Karpas-422 (cell line): ENCODE measurements at regions not wholly inside any gene's neighbourhood (a gene's known extent, or its start where the extent isn't known, plus 50 kb on each side); places are given as distances from the start of the nearest gene placed in this dataset.
A peak's percentile ranks its signal among the peaks of the same experiment; 100 is the strongest.
"Not testable (repeated sequence)": the region's sequence is repeated elsewhere in the genome, so short reads cannot be mapped to it uniquely, and the experiment has no call there.

Experiments used
- DNase-seq: peaks from one replicate; pipeline ENCODE4 v3.0.0-alpha.2; 2015
- H2AFZ ChIP-seq: fragments of 200-600 bp; sonication (generic); 2 replicates; pipeline ENCODE4 v1.6.1; 2014; ENCODE audit warnings: antibody characterized with exemption, low read length, mixed read lengths
- H3K27ac ChIP-seq: fragments of 200-600 bp; sonication (generic); 2 replicates; pipeline ENCODE4 v1.5.1; 2014; ENCODE audit warnings: mild to moderate bottlenecking, low read length, moderate library complexity
- H3K27me3 ChIP-seq: fragments of 200-600 bp; sonication (generic); 2 replicates; pipeline ENCODE4 v1.6.1; 2014; ENCODE audit warnings: low read length, mixed read lengths
- H3K36me3 ChIP-seq: fragments of 200-600 bp; sonication (generic); 2 replicates; pipeline ENCODE4 v1.6.1; 2014; ENCODE audit warnings: low read length, mixed read lengths; ENCODE audit not compliant: insufficient read depth
- H3K4me1 ChIP-seq: fragments of 200-600 bp; sonication (generic); 2 replicates; pipeline ENCODE4 v1.6.1; 2014; ENCODE audit warnings: mild to moderate bottlenecking, low read length, mixed read lengths
- H3K4me2 ChIP-seq: fragments of 200-600 bp; sonication (generic); 2 replicates; pipeline ENCODE4 v1.6.1; 2014; ENCODE audit warnings: low read length, low read depth, mild to moderate bottlenecking; ENCODE audit not compliant: poor library complexity, severe bottlenecking
- H3K4me3 ChIP-seq: fragments of 200-600 bp; sonication (generic); 2 replicates; pipeline ENCODE4 v1.5.1; 2014; ENCODE audit warnings: mild to moderate bottlenecking, antibody characterized with exemption, low read length, mixed read lengths
- H3K79me2 ChIP-seq: fragments of 200-600 bp; sonication (generic); 2 replicates; pipeline ENCODE4 v1.6.1; 2014; ENCODE audit warnings: mild to moderate bottlenecking, low read length, mixed read lengths
- H3K9ac ChIP-seq: fragments of 200-600 bp; sonication (generic); 2 replicates; pipeline ENCODE4 v1.6.0; 2014; ENCODE audit warnings: low read length
- H3K9me2 ChIP-seq: fragments of 200-600 bp; sonication (generic), shearing (Covaris generic); replicated peaks from 2 replicates; pipeline ENCODE4 v1.6.0; 2014; ENCODE audit warnings: mild to moderate bottlenecking, low read length, moderate library complexity; ENCODE audit not compliant: insufficient read depth
- H3K9me3 ChIP-seq: fragments of 300-700, 200-600 bp; sonication (generic); 2 replicates; pipeline ENCODE4 v1.6.1; 2014; ENCODE audit warnings: low read length, mixed read lengths
- H4K20me1 ChIP-seq: fragments of 200-600 bp; sonication (generic); 2 replicates; pipeline ENCODE4 v1.6.1; 2014; ENCODE audit warnings: mild to moderate bottlenecking, antibody characterized with exemption, low read length, low read depth; ENCODE audit not compliant: insufficient read depth

- Histone ChIP-seq H3K4me1 (no peaks in the 10 kb centered on the region), H3K27ac (no peak overlapping the region), H3K4me2 (no peak overlapping the region), H2AFZ (no peak overlapping the region), H3K79me2 (no peaks in the 10 kb centered on the region), H3K36me3 (no peaks in the 10 kb centered on the region), H3K9ac (no peak overlapping the region), H3K27me3 (no peaks in the 10 kb centered on the region), H3K9me2 (no peaks in the 10 kb centered on the region), H3K9me3 (no peaks in the 10 kb centered on the region), H4K20me1 (no peaks in the 10 kb centered on the region), H3K4me3 (no peak overlapping the region)
- no peak for DNase-seq
Measured at GRCh38 chr2:65914244-65914786, 481.9 kb upstream of the SPRED2 start.

GRCh38 chr2:65913813-65914212 is 481.4 kb upstream of the SPRED2 start:
- no peaks in the 10 kb centered on the region for H3K36me3 ChIP-seq

GRCh38 chr2:65901756-65902155 is 469.4 kb upstream of the SPRED2 start:
- H3K4me3 ChIP-seq, result no peak overlapping the region
- no peaks in the 10 kb centered on the region; the same call in 1 of the 2 replicates for H4K20me1 ChIP-seq
- H3K9me3 ChIP-seq, result no peaks in the 10 kb centered on the region
- no peak overlapping the region for H3K9ac ChIP-seq
- H3K27ac ChIP-seq, result no peak overlapping the region
- H3K4me2 ChIP-seq, result no peak overlapping the region
- no peaks in the 10 kb centered on the region for H3K4me1 ChIP-seq
- no peaks in the 10 kb centered on the region for H3K27me3 ChIP-seq
- DNase-seq, result no peak
- no peaks in the 10 kb centered on the region for H3K36me3 ChIP-seq
- H2AFZ ChIP-seq, result no peak overlapping the region
- H3K9me2 ChIP-seq, result no peaks in the 10 kb centered on the region
- H3K79me2 ChIP-seq, result no peaks in the 10 kb centered on the region

More at GRCh38 chr2:65913813-65914212, 481.4 kb upstream of the SPRED2 start:
- Histone ChIP-seq H4K20me1 (no peaks in the 10 kb centered on the region), H3K9me2 (no peaks in the 10 kb centered on the region), H3K4me2 (no peak overlapping the region), H3K9me3 (no peaks in the 10 kb centered on the region), H3K27me3 (no peaks in the 10 kb centered on the region), H2AFZ (no peak overlapping the region), H3K4me3 (no peak overlapping the region), H3K27ac (no peak overlapping the region), H3K9ac (no peak overlapping the region), H3K4me1 (no peaks in the 10 kb centered on the region), H3K79me2 (no peaks in the 10 kb centered on the region)
- no peak for DNase-seq

GRCh38 chr2:65896446-65896845 is 464.0 kb upstream of the SPRED2 start:
- no peak for DNase-seq
- Histone ChIP-seq H3K9me2 (no peaks in the 10 kb centered on the region), H3K4me3 (no peak overlapping the region), H3K4me2 (no peak overlapping the region), H4K20me1 (no peaks in the 10 kb centered on the region), H3K27me3 (no peaks in the 10 kb centered on the region), H3K9ac (no peak overlapping the region), H2AFZ (no peak overlapping the region), H3K79me2 (no peaks in the 10 kb centered on the region), H3K9me3 (no peaks in the 10 kb centered on the region), H3K4me1 (no peaks in the 10 kb centered on the region), H3K36me3 (no peaks in the 10 kb centered on the region), H3K27ac (no peak overlapping the region)

GRCh38 chr2:65890131-65890530 is 457.7 kb upstream of the SPRED2 start:
- H3K27ac ChIP-seq, H3K4me3 ChIP-seq, H3K4me1 ChIP-seq, H3K9me3 ChIP-seq, H3K4me2 ChIP-seq, H4K20me1 ChIP-seq, H3K9ac ChIP-seq, H3K27me3 ChIP-seq, H3K9me2 ChIP-seq, H3K36me3 ChIP-seq, H2AFZ ChIP-seq, H3K79me2 ChIP-seq: not testable (repeated sequence)
- peak; percentile 16 for DNase-seq

- Histone ChIP-seq H3K4me1 (no peaks in the 10 kb centered on the region), H3K9me2 (no peaks in the 10 kb centered on the region), H3K9me3 (no peaks in the 10 kb centered on the region), H3K4me2 (no peak overlapping the region), H3K27me3 (no peaks in the 10 kb centered on the region), H3K36me3 (no peaks in the 10 kb centered on the region), H3K4me3 (no peak overlapping the region), H4K20me1 (no peaks in the 10 kb centered on the region), H3K27ac (no peak overlapping the region), H3K9ac (no peak overlapping the region), H2AFZ (no peak overlapping the region), H3K79me2 (no peaks in the 10 kb centered on the region)
- DNase-seq, result no peak
Measured at GRCh38 chr2:65885266-65885665, 452.9 kb upstream of the SPRED2 start.

GRCh38 chr2:65881592-65881991 is 449.2 kb upstream of the SPRED2 start:
- Histone ChIP-seq H3K9me2 (no peaks in the 10 kb centered on the region), H3K27ac (no peak overlapping the region), H3K4me2 (no peak overlapping the region), H3K79me2 (no peaks in the 10 kb centered on the region), H3K4me1 (no peaks in the 10 kb centered on the region), H3K9me3 (no peaks in the 10 kb centered on the region), H3K9ac (no peak overlapping the region), H3K27me3 (no peaks in the 10 kb centered on the region), H4K20me1 (no peaks in the 10 kb centered on the region), H3K36me3 (no peaks in the 10 kb centered on the region), H2AFZ (no peak overlapping the region), H3K4me3 (no peak overlapping the region)
- no peak for DNase-seq

- Histone ChIP-seq H3K9ac (no peak overlapping the region), H3K9me3 (no peaks in the 10 kb centered on the region), H3K36me3 (no peaks in the 10 kb centered on the region), H4K20me1 (no peaks in the 10 kb centered on the region), H2AFZ (no peak overlapping the region), H3K9me2 (no peaks in the 10 kb centered on the region), H3K4me1 (no peaks in the 10 kb centered on the region), H3K4me3 (no peak overlapping the region), H3K4me2 (no peak overlapping the region), H3K27ac (no peak overlapping the region), H3K79me2 (no peaks in the 10 kb centered on the region), H3K27me3 (no peaks in the 10 kb centered on the region)
- DNase-seq, result no peak
Measured at GRCh38 chr2:65880436-65880835, 448.0 kb upstream of the SPRED2 start.

- Histone ChIP-seq H3K79me2 (no peaks in the 10 kb centered on the region), H3K4me2 (no peak overlapping the region), H3K4me1 (no peaks in the 10 kb centered on the region), H3K27me3 (no peaks in the 10 kb centered on the region), H2AFZ (no peak overlapping the region), H3K36me3 (no peaks in the 10 kb centered on the region), H3K9me3 (no peaks in the 10 kb centered on the region), H3K4me3 (no peak overlapping the region), H4K20me1 (no peaks in the 10 kb centered on the region), H3K9me2 (no peaks in the 10 kb centered on the region), H3K9ac (no peak overlapping the region), H3K27ac (no peak overlapping the region)
- no peak for DNase-seq
Measured at GRCh38 chr2:65878011-65878340, 445.6 kb upstream of the SPRED2 start.
